Right atrium auricular region (tissue), 2 donors: ENCODE measurements at regions not wholly inside any gene's neighbourhood (a gene's known extent, or its start where the extent isn't known, plus 50 kb on each side); places are given as distances from the start of the nearest gene placed in this dataset.

Source experiments
- DNase-seq: peaks from one replicate; pipeline ENCODE4 v3.0.0-alpha.2; 2019; ENCODE audit warnings: low spot score
- H3K27ac ChIP-seq, 2 donors: fragments of 200-600 bp; sonication (generic); 1 replicate in 1 of 2; 2 replicates in 1 of 2; pipeline ENCODE4 v1.5.1; 2016 to 2019
- H3K27me3 ChIP-seq, 2 donors: fragments of 200-600 bp; sonication (generic); one replicate each; pipeline versions ENCODE4 v1.5.1 to v1.6.0; 2017 to 2019
- H3K36me3 ChIP-seq: fragments of 200-600 bp; sonication (generic); one replicate; pipeline ENCODE4 v1.5.1; 2016
- H3K4me1 ChIP-seq, 2 donors: fragments of 200-600 bp; sonication (generic); one replicate each; pipeline versions ENCODE4 v1.5.1 to v1.6.0; 2017 to 2019
- H3K4me3 ChIP-seq, 2 donors: fragments of 200-600 bp; sonication (generic); 1 replicate in 1 of 2; 2 replicates in 1 of 2; pipeline ENCODE4 v1.5.1; 2017 to 2019; ENCODE audit warnings: mild to moderate bottlenecking in 1 of 2, moderate library complexity in 1 of 2
- H3K9me3 ChIP-seq, 2 donors: fragments of 200-600 bp; sonication (generic); one replicate each; pipeline ENCODE4 v1.5.1; 2019
- TF ChIP-seq, protein P1 (sequence below), 2 donors: fragments of 200-600 bp; sonication (generic); IDR thresholded peaks; one replicate each; pipeline ENCODE4 v1.5.1; 2019; ENCODE audit warnings: antibody characterized with exemption in 2 of 2

- Histone ChIP-seq H3K27ac (no peak overlapping the region), H3K27me3 (no peaks in the 10 kb centered on the region), H3K4me3 (no peak overlapping the region), H3K36me3 (no peaks in the 10 kb centered on the region), H3K4me1 (no peaks in the 10 kb centered on the region), H3K9me3 (no peaks in the 10 kb centered on the region)
- TF ChIP-seq, protein P1, sequence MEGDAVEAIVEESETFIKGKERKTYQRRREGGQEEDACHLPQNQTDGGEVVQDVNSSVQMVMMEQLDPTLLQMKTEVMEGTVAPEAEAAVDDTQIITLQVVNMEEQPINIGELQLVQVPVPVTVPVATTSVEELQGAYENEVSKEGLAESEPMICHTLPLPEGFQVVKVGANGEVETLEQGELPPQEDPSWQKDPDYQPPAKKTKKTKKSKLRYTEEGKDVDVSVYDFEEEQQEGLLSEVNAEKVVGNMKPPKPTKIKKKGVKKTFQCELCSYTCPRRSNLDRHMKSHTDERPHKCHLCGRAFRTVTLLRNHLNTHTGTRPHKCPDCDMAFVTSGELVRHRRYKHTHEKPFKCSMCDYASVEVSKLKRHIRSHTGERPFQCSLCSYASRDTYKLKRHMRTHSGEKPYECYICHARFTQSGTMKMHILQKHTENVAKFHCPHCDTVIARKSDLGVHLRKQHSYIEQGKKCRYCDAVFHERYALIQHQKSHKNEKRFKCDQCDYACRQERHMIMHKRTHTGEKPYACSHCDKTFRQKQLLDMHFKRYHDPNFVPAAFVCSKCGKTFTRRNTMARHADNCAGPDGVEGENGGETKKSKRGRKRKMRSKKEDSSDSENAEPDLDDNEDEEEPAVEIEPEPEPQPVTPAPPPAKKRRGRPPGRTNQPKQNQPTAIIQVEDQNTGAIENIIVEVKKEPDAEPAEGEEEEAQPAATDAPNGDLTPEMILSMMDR (IDR thresholded peaks at IDR 0.05) = no peak
- no peak for DNase-seq
Measured at GRCh38 chr2:33788044-33788443, 188.9 kb upstream of the FAM98A start.

- H3K4me1 ChIP-seq = no peaks in the 10 kb centered on the region
- no peaks in the 10 kb centered on the region for H3K27me3 ChIP-seq
- no peak overlapping the region for H3K27ac ChIP-seq
- no peak for DNase-seq
- no peak overlapping the region for H3K4me3 ChIP-seq
- H3K36me3 ChIP-seq = no peaks in the 10 kb centered on the region
- TF ChIP-seq, protein P1 (IDR thresholded peaks at IDR 0.05) = no peak
- H3K9me3 ChIP-seq = no peaks in the 10 kb centered on the region
Measured at GRCh38 chr2:33786881-33787280, 187.8 kb upstream of the FAM98A start.

DNA sequence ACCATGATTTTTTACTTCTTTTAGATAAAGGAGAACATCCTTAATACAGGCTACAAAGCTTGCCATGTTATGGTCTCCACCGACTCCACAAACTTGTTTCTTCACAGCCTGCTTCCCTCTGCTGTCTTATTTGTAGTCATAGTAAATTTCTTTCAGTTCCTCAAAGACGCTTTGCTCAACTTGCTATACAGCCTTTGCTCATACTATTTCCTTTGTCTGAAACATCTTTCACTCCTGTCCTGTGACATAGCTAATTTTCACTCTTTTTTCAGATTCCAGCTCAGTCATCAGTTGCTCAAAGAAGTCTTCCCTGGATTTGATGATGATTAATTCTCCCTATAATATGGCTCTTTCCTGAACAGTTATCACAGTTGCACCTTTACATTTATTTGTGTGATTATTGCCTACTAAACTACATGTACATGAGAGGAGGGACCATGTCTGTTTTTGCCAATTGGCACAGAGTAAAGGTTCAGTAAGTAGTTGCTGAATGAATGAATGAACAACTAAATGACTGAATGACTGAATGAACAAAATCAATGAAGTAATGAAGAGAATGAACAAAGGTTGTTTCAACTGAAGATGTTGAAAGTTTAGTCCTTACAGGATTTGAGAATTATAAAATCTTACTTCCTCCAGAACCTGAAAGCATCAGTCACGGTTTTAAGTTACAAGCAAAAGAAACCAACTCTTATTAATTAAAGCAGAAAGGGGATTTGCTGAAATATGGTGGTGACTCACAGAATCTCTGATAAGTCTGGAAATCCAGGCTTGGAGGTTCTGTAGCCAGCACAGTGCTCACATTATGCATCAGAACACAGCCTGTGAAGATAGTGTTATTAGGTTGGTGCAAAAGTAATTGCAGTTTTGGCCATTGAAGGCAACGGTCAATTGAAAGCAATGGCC is 186.4 kb upstream of the FAM98A start:
- Histone ChIP-seq H3K9me3 (no peaks in the 10 kb centered on the region), H3K27ac (no peak overlapping the region), H3K36me3 (no peaks in the 10 kb centered on the region), H3K4me1 (no peaks in the 10 kb centered on the region), H3K27me3 (no peaks in the 10 kb centered on the region), H3K4me3 (no peak overlapping the region)
- TF ChIP-seq, protein P1 (IDR thresholded peaks at IDR 0.05) = no peak
- DNase-seq = no peak

- no peak overlapping the region for H3K27ac ChIP-seq
- H3K36me3 ChIP-seq = no peaks in the 10 kb centered on the region
- no peaks in the 10 kb centered on the region for H3K27me3 ChIP-seq
- H3K4me3 ChIP-seq = no peak overlapping the region
- no peak for DNase-seq
- TF ChIP-seq, protein P1 (IDR thresholded peaks at IDR 0.05) = no peak
- no peaks in the 10 kb centered on the region for H3K9me3 ChIP-seq
- H3K4me1 ChIP-seq = no peaks in the 10 kb centered on the region
Measured at GRCh38 chr2:33784488-33784887, 185.4 kb upstream of the FAM98A start.

GRCh38 chr2:33782395-33783230 is 183.5 kb upstream of the FAM98A start:
- Histone ChIP-seq H3K4me1 (no peaks in the 10 kb centered on the region), H3K27ac (no peak overlapping the region), H3K36me3 (no peaks in the 10 kb centered on the region), H3K27me3 (no peaks in the 10 kb centered on the region), H3K4me3 (no peak overlapping the region), H3K9me3 (no peaks in the 10 kb centered on the region)
- TF ChIP-seq, protein P1 (IDR thresholded peaks at IDR 0.05) = no peak
- no peak for DNase-seq
